Esophagus muscularis mucosa (tissue), 3 donors: ENCODE measurements at regions not wholly inside any gene's neighbourhood (a gene's known extent, or its start where the extent isn't known, plus 50 kb on each side); places are given as distances from the start of the nearest gene placed in this dataset.

ENCODE experiments used
- POLR2A ChIP-seq: fragments of 450-650 bp; IDR thresholded peaks from one replicate; pipeline ENCODE4 v1.6.1; 2017; ENCODE audit warnings: antibody characterized with exemption, moderate library complexity, mild to moderate bottlenecking, low read depth
- TF ChIP-seq, protein P1 (sequence below), 3 experiments: fragments of 200-600 bp in 2 of 3; fragments of 450-650 bp in 1 of 3; sonication (generic) in 2 of 3; IDR thresholded peaks; one replicate each; pipeline ENCODE4 v1.5.1; 2017 to 2019; ENCODE audit warnings: antibody characterized with exemption in 3 of 3, mild to moderate bottlenecking in 2 of 3, moderate library complexity in 1 of 3

DNA sequence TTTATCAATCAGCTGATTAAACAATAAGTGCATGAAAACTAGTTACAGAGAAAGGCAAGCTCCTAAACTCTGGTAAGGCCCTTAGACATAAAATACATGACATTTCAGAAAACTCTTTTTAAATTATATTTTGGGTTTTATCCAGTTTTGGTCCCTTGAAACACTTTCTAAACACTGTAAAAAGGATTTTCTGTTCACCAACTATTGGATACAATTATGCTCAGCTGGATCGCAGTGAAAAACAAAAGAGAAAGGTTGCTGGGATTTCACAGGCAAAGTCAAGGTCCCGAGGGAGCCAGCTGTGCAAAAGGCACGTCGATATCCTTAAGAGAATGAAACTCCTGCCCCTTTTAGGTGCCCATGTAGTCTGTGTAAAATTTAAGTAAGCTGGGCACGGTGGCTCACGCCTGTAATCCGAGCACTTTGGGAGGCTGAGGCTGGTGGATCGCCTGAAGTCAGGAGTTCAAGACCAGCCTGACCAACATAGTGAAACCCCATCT lies 1018.4 kb upstream of the INTU start:
- TF ChIP-seq, protein P1, sequence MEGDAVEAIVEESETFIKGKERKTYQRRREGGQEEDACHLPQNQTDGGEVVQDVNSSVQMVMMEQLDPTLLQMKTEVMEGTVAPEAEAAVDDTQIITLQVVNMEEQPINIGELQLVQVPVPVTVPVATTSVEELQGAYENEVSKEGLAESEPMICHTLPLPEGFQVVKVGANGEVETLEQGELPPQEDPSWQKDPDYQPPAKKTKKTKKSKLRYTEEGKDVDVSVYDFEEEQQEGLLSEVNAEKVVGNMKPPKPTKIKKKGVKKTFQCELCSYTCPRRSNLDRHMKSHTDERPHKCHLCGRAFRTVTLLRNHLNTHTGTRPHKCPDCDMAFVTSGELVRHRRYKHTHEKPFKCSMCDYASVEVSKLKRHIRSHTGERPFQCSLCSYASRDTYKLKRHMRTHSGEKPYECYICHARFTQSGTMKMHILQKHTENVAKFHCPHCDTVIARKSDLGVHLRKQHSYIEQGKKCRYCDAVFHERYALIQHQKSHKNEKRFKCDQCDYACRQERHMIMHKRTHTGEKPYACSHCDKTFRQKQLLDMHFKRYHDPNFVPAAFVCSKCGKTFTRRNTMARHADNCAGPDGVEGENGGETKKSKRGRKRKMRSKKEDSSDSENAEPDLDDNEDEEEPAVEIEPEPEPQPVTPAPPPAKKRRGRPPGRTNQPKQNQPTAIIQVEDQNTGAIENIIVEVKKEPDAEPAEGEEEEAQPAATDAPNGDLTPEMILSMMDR (IDR thresholded peaks at IDR 0.05), result no peak
- TF ChIP-seq POLR2A, result no peak
